Mesothelial cell of epicardium (in vitro differentiated cells): ENCODE measurements at regions not wholly inside any gene's neighbourhood (a gene's known extent, or its start where the extent isn't known, plus 50 kb on each side); places are given as distances from the start of the nearest gene placed in this dataset.

Experiments used
- DNase-seq, 2 experiments: peaks; one replicate each; pipeline ENCODE4 v3.0.0; 2021; ENCODE audit warnings: low spot score in 2 of 2; ENCODE audit not compliant: unreplicated experiment in 2 of 2
- H3K27ac Mint-ChIP-seq: 2 replicates; pipeline ENCODE4 v1.8.0; 2021; ENCODE audit warnings: mixed read lengths
- H3K27me3 Mint-ChIP-seq: 2 replicates; pipeline ENCODE4 v1.8.0; 2021; ENCODE audit warnings: low read depth, mixed read lengths
- H3K36me3 Mint-ChIP-seq: 2 replicates; pipeline ENCODE4 v1.8.0; 2021; ENCODE audit warnings: mixed read lengths
- H3K4me1 Mint-ChIP-seq: 2 replicates; pipeline ENCODE4 v1.8.0; 2021; ENCODE audit warnings: mixed read lengths
- H3K4me3 Mint-ChIP-seq: 2 replicates; pipeline ENCODE4 v1.8.0; 2021; ENCODE audit warnings: mild to moderate bottlenecking, moderate library complexity, mixed read lengths
- H3K9me3 Mint-ChIP-seq: 2 replicates; pipeline ENCODE4 v1.8.0; 2021; ENCODE audit warnings: mixed read lengths
- CTCF ChIP-seq: fragments of 200-600 bp; sonication (generic); IDR thresholded peaks from one replicate; pipeline ENCODE4 v1.5.0; 2021; ENCODE audit warnings: antibody characterized with exemption; ENCODE audit not compliant: unreplicated experiment

GRCh38 chrX:80174925-80175574 lies 160.5 kb downstream of the TBX22 start:
- no peaks in the 10 kb centered on the region for H3K36me3 Mint-ChIP-seq
- no peaks in the 10 kb centered on the region for H3K4me1 Mint-ChIP-seq
- H3K27me3 Mint-ChIP-seq = no peaks in the 10 kb centered on the region
- TF ChIP-seq CTCF = no peak
- no peak for DNase-seq
- H3K4me3 Mint-ChIP-seq = no peak overlapping the region
- no peak overlapping the region for H3K27ac Mint-ChIP-seq
- H3K9me3 Mint-ChIP-seq = peaks cover 30% of the 10 kb centered on the region

- no peaks in the 10 kb centered on the region for H3K4me1 Mint-ChIP-seq
- no peaks in the 10 kb centered on the region for H3K36me3 Mint-ChIP-seq
- H3K27me3 Mint-ChIP-seq = no peaks in the 10 kb centered on the region
- H3K27ac Mint-ChIP-seq = no peak overlapping the region
- H3K9me3 Mint-ChIP-seq = peaks cover 25% of the 10 kb centered on the region
- no peak for DNase-seq
- no peak overlapping the region for H3K4me3 Mint-ChIP-seq
- peak; percentile 38 for TF ChIP-seq CTCF
Observed at GRCh38 chrX:80181079-80181478, 166.5 kb downstream of the TBX22 start.

GRCh38 chrX:80184854-80185253 lies 170.3 kb downstream of the TBX22 start:
- Mint-ChIP-seq H3K36me3 (no peaks in the 10 kb centered on the region), H3K27me3 (no peaks in the 10 kb centered on the region), H3K4me1 (no peaks in the 10 kb centered on the region), H3K4me3 (no peak overlapping the region), H3K27ac (no peak overlapping the region), H3K9me3 (peaks cover 26% of the 10 kb centered on the region)
- no peak for DNase-seq
- peak; percentile 25 for TF ChIP-seq CTCF

- no peaks in the 10 kb centered on the region for H3K27me3 Mint-ChIP-seq
- H3K9me3 Mint-ChIP-seq = peaks cover 50% of the 10 kb centered on the region
- H3K4me3 Mint-ChIP-seq = no peak overlapping the region
- no peak overlapping the region for H3K27ac Mint-ChIP-seq
- no peak for DNase-seq
- no peak for TF ChIP-seq CTCF
- H3K4me1 Mint-ChIP-seq = no peaks in the 10 kb centered on the region
- no peaks in the 10 kb centered on the region for H3K36me3 Mint-ChIP-seq
Observed at GRCh38 chrX:80206647-80207046, 192.1 kb downstream of the TBX22 start.

GRCh38 chrX:80207327-80207726 lies 192.8 kb downstream of the TBX22 start:
- Mint-ChIP-seq H3K9me3 (peaks cover 49% of the 10 kb centered on the region), H3K36me3 (no peaks in the 10 kb centered on the region), H3K27me3 (no peaks in the 10 kb centered on the region), H3K27ac (no peak overlapping the region), H3K4me3 (no peak overlapping the region), H3K4me1 (no peaks in the 10 kb centered on the region)
- no peak for TF ChIP-seq CTCF
- DNase-seq = no peak

GRCh38 chrX:80216086-80216485 lies 201.5 kb downstream of the TBX22 start:
- no peaks in the 10 kb centered on the region for H3K36me3 Mint-ChIP-seq
- DNase-seq = no peak
- no peak overlapping the region for H3K27ac Mint-ChIP-seq

More at GRCh38 chrX:80216086-80216485, 201.5 kb downstream of the TBX22 start:
- Mint-ChIP-seq H3K4me3 (no peak overlapping the region), H3K4me1 (no peaks in the 10 kb centered on the region), H3K9me3 (peaks cover 73% of the 10 kb centered on the region), H3K27me3 (no peaks in the 10 kb centered on the region)
- TF ChIP-seq CTCF = no peak
